Keratinocyte (primary cell): ENCODE measurements at regions not wholly inside any gene's neighbourhood (a gene's known extent, or its start where the extent isn't known, plus 50 kb on each side); places are given as distances from the start of the nearest gene placed in this dataset.

Experiments
- DNase-seq: peaks from one replicate; pipeline ENCODE4 v3.0.0-alpha.2; 2011; ENCODE audit warnings: low read depth, missing footprints, low spot score
- FAIRE-seq: peaks from 2 replicates; lab custom pipeline; 2011; peaks lifted over from hg19 to GRCh38; lab: Jason Lieb, UNC
- H2AFZ ChIP-seq: 2 replicates; pipeline ENCODE4 v1.6.0; 2012; ENCODE audit warnings: low read length, control low read depth, inconsistent platforms; ENCODE audit not compliant: control insufficient read depth
- H3K27ac ChIP-seq: 2 replicates; pipeline ENCODE4 v1.5.1; 2011; ENCODE audit warnings: low read length; ENCODE audit not compliant: control insufficient read depth, insufficient read depth
- H3K27me3 ChIP-seq: 3 replicates; pipeline ENCODE4 v1.6.0; 2011; ENCODE audit warnings: low read length; ENCODE audit not compliant: control insufficient read depth, insufficient read depth; ENCODE audit errors: extremely low read depth
- H3K36me3 ChIP-seq, 2 experiments: 2 replicates in 1 of 2; 3 replicates in 1 of 2; pipeline ENCODE4 v1.5.1; 2011; ENCODE audit warnings: low read length in 2 of 2, mild to moderate bottlenecking in 1 of 2; ENCODE audit not compliant: control insufficient read depth in 2 of 2, insufficient read depth in 2 of 2; ENCODE audit errors: extremely low read depth in 1 of 2
- H3K4me1 ChIP-seq: 3 replicates; pipeline ENCODE4 v1.5.1; 2011; ENCODE audit warnings: low read length; ENCODE audit not compliant: control insufficient read depth, insufficient read depth; ENCODE audit errors: extremely low read depth
- H3K4me2 ChIP-seq: 3 replicates; pipeline ENCODE4 v1.6.0; 2011; ENCODE audit warnings: low read depth, low read length; ENCODE audit not compliant: control insufficient read depth, insufficient read depth; ENCODE audit errors: extremely low read depth
- H3K4me3 ChIP-seq, 3 experiments: fragments of 200-600 bp in 1 of 3; sonication (generic) in 1 of 3; 2 replicates in 2 of 3; 3 replicates in 1 of 3; pipeline ENCODE4 v1.5.1; 2011 to 2016; ENCODE audit warnings: low read length in 3 of 3, mild to moderate bottlenecking in 3 of 3, control low read depth in 2 of 3, inconsistent platforms in 1 of 3, low read depth in 1 of 3, mixed read lengths in 1 of 3, mixed run types in 1 of 3, moderate library complexity in 1 of 3; ENCODE audit not compliant: control insufficient read depth in 2 of 3, insufficient read depth in 2 of 3; ENCODE audit errors: extremely low read depth in 1 of 3
- H3K79me2 ChIP-seq: 2 replicates; pipeline ENCODE4 v1.6.0; 2012; ENCODE audit warnings: low read length; ENCODE audit not compliant: control insufficient read depth, insufficient read depth
- H3K9ac ChIP-seq: 3 replicates; pipeline ENCODE4 v1.6.0; 2011; ENCODE audit warnings: low read length; ENCODE audit not compliant: control insufficient read depth, insufficient read depth; ENCODE audit errors: extremely low read depth
- H3K9me1 ChIP-seq: 3 replicates; pipeline ENCODE4 v1.6.0; 2011; ENCODE audit warnings: low read length; ENCODE audit not compliant: control insufficient read depth, insufficient read depth; ENCODE audit errors: extremely low read depth
- H3K9me3 ChIP-seq: 2 replicates; pipeline ENCODE4 v1.5.1; 2012; ENCODE audit warnings: low read depth, low read length; ENCODE audit not compliant: control insufficient read depth
- H4K20me1 ChIP-seq: 3 replicates; pipeline ENCODE4 v1.6.0; 2011; ENCODE audit warnings: low read length; ENCODE audit not compliant: control insufficient read depth, insufficient read depth; ENCODE audit errors: extremely low read depth
- EZH2 ChIP-seq: IDR thresholded peaks from one replicate; pipeline ENCODE4 v1.6.1; 2012; ENCODE audit warnings: inconsistent platforms, mild to moderate bottlenecking, low read length, moderate library complexity
- dilution Hi-C: fragments of 300-500 bp; cut with MboI; formaldehyde crosslinking; loops from one replicate; pipeline ENCODE4 v1.7.0; 2020; ENCODE audit warnings: low sequenced_read_pairs; ENCODE audit not compliant: extremely low pct_ligation_motif_present
- TF ChIP-seq, protein P1 (sequence below), 3 experiments: IDR thresholded peaks in 1 of 3; conservative IDR thresholded peaks in 1 of 3; optimal IDR thresholded peaks in 1 of 3; 2 replicates in 2 of 3; 3 replicates in 1 of 3; pipeline versions ENCODE3 to v1.5.1; 2011; ENCODE audit warnings: low read length in 3 of 3, mild to moderate bottlenecking in 3 of 3, moderate library complexity in 2 of 3, control low read depth in 1 of 3, inconsistent platforms in 1 of 3; ENCODE audit not compliant: insufficient read depth in 2 of 3; ENCODE audit errors: extremely low read depth in 1 of 3

DNA sequence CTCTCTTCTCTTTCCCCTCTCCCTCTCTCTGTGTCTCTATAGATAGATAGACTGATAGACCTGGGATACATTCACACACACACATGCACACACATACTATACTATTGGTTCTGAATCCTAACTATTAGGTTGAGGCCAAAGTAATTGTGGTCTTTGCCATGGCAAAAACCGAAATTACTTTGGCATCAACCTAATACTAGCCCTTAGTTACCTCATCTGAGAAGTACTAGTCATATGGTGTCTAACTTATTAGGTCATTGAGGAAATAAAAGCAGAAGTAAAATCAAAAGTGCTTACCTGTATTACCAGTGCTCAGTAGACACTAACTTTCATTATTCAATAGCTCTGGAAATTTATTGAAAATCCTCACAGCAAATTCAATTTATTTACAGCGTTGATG, 451.5 kb downstream of the EPHA4 start:
- no peaks in the 10 kb centered on the region for H3K9me3 ChIP-seq
- H3K79me2 ChIP-seq: no peaks in the 10 kb centered on the region
- dilution Hi-C loops: no loop called here
- no peak overlapping the region for H2AFZ ChIP-seq
- no peak overlapping the region for H3K9ac ChIP-seq
- no peaks in the 10 kb centered on the region for H3K27me3 ChIP-seq
- H3K4me2 ChIP-seq: no peak overlapping the region
- DNase-seq (no peak), FAIRE-seq (no peak)
- no peaks in the 10 kb centered on the region for H3K36me3 ChIP-seq
- H3K9me1 ChIP-seq: no peaks in the 10 kb centered on the region
- H3K4me3 ChIP-seq: no peak overlapping the region
- H3K4me1 ChIP-seq: peaks cover 17% of the 10 kb centered on the region
- H3K27ac ChIP-seq: no peak overlapping the region
- no peaks in the 10 kb centered on the region for H4K20me1 ChIP-seq
- TF ChIP-seq EZH2: no peak
- TF ChIP-seq, protein P1, sequence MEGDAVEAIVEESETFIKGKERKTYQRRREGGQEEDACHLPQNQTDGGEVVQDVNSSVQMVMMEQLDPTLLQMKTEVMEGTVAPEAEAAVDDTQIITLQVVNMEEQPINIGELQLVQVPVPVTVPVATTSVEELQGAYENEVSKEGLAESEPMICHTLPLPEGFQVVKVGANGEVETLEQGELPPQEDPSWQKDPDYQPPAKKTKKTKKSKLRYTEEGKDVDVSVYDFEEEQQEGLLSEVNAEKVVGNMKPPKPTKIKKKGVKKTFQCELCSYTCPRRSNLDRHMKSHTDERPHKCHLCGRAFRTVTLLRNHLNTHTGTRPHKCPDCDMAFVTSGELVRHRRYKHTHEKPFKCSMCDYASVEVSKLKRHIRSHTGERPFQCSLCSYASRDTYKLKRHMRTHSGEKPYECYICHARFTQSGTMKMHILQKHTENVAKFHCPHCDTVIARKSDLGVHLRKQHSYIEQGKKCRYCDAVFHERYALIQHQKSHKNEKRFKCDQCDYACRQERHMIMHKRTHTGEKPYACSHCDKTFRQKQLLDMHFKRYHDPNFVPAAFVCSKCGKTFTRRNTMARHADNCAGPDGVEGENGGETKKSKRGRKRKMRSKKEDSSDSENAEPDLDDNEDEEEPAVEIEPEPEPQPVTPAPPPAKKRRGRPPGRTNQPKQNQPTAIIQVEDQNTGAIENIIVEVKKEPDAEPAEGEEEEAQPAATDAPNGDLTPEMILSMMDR (optimal IDR thresholded peaks at IDR 0.05 in 1 of 3, IDR thresholded peaks at IDR 0.05 in 1 of 3, conservative IDR thresholded peaks at IDR 0.05 in 1 of 3; ENCODE audit: extremely low read depth in 1 of 3, insufficient read depth in 2 of 3, low read length in 3 of 3): no peak

DNA sequence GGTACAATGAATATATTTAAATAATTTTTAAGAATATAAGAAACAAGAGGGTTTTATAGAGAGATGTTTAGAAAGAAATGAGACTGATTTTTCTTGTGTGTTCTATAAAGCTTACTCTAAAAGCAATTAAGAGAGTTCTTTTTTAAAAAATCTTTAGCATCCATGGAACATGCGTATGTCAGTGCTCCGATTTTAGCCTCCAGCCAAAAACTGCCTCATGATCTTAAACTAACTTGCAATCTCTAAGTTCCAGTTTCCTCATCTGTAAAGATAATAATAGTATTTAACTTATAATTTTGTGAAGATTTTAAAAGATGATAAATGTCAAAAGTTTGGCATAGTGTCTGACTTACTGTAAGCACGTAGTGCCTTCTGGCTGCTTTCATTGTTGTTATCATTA, 448.7 kb downstream of the EPHA4 start:
- Histone ChIP-seq H3K79me2 (no peaks in the 10 kb centered on the region), H3K9ac (no peak overlapping the region), H3K27me3 (no peaks in the 10 kb centered on the region), H2AFZ (no peak overlapping the region), H3K9me1 (no peaks in the 10 kb centered on the region), H3K27ac (no peak overlapping the region), H3K36me3 (no peaks in the 10 kb centered on the region), H3K9me3 (peaks cover 2% of the 10 kb centered on the region), H3K4me2 (no peak overlapping the region), H3K4me3 (no peak overlapping the region), H4K20me1 (no peaks in the 10 kb centered on the region), H3K4me1 (peaks cover 21% of the 10 kb centered on the region)
- DNase-seq: no peak
- no peak for FAIRE-seq
- dilution Hi-C loops: no loop called here
- no peak for TF ChIP-seq EZH2
- TF ChIP-seq, protein P1 (optimal IDR thresholded peaks at IDR 0.05 in 1 of 3, IDR thresholded peaks at IDR 0.05 in 1 of 3, conservative IDR thresholded peaks at IDR 0.05 in 1 of 3; ENCODE audit: extremely low read depth in 1 of 3, insufficient read depth in 2 of 3, low read length in 3 of 3): no peak
